ENCODE measurements at regions not wholly inside any gene's neighbourhood (a gene's known extent, or its start where the extent isn't known, plus 50 kb on each side); places are given as distances from the start of the nearest gene placed in this dataset.

DNA sequence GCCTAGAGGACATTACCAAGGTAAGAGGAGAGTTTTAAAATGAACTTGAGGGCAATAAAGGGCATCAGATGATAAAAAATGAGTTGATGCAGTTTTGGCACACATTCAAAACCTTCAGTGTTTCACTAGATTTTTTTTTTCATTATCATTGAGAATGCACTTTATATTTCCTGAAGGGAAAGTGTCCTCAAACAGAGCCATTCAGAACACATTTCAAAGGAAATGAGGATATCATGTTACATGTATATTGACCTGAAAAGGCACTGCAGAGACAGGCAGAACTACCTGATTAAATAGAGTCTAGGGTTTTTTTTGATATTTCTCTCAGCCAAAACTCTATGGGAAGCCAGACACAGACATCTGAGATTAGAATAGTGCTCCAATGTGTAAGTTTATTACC, 454.0 kb downstream of the NEBL start:
- TF ChIP-seq, protein P1, sequence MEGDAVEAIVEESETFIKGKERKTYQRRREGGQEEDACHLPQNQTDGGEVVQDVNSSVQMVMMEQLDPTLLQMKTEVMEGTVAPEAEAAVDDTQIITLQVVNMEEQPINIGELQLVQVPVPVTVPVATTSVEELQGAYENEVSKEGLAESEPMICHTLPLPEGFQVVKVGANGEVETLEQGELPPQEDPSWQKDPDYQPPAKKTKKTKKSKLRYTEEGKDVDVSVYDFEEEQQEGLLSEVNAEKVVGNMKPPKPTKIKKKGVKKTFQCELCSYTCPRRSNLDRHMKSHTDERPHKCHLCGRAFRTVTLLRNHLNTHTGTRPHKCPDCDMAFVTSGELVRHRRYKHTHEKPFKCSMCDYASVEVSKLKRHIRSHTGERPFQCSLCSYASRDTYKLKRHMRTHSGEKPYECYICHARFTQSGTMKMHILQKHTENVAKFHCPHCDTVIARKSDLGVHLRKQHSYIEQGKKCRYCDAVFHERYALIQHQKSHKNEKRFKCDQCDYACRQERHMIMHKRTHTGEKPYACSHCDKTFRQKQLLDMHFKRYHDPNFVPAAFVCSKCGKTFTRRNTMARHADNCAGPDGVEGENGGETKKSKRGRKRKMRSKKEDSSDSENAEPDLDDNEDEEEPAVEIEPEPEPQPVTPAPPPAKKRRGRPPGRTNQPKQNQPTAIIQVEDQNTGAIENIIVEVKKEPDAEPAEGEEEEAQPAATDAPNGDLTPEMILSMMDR (conservative IDR thresholded peaks at IDR 0.05; ENCODE audit: low read length): no peak
- TF ChIP-seq EZH2phosphoT487 (IDR thresholded peaks at IDR 0.05; ENCODE audit: borderline replicate concordance, low read depth, low read length): no peak
- H3K4me3 ChIP-seq (ENCODE audit: low read depth, low read length, poor library complexity, severe bottlenecking): no peak overlapping the region
- no peaks in the 10 kb centered on the region for H3K9me3 ChIP-seq (ENCODE audit: low read length)
- POLR2A ChIA-PET: no interaction called here
- intact Hi-C loops (cut with micrococcal nuclease; ENCODE audit: unreplicated experiment): no loop called here
- BruUV-seq (replicated peaks): no TSS peak
- H3K27ac ChIP-seq (ENCODE audit: low read depth, low read length, poor library complexity, severe bottlenecking): no peak overlapping the region
- H4K20me1 ChIP-seq (ENCODE audit: insufficient read depth, low read length): no peaks in the 10 kb centered on the region
- no peak overlapping the region for H3K4me2 ChIP-seq (ENCODE audit: low read length)
- H3K4me1 ChIP-seq (ENCODE audit: insufficient read depth, low read length, poor library complexity, severe bottlenecking): no peaks in the 10 kb centered on the region
- CTCF ChIA-PET (ENCODE audit: unreplicated experiment): no interaction called here
- no peak for DNase-seq (ENCODE audit: low spot score)
- no peaks in the 10 kb centered on the region for H3K79me2 ChIP-seq (ENCODE audit: insufficient read depth, low read depth, low read length)
- H3K36me3 ChIP-seq (ENCODE audit: insufficient read depth, low read length): no peaks in the 10 kb centered on the region
- no peaks in the 10 kb centered on the region for H3K9me2 ChIP-seq (ENCODE audit: insufficient read depth, low read length)
- no peak overlapping the region for H2AFZ ChIP-seq (ENCODE audit: low read length)

DNA sequence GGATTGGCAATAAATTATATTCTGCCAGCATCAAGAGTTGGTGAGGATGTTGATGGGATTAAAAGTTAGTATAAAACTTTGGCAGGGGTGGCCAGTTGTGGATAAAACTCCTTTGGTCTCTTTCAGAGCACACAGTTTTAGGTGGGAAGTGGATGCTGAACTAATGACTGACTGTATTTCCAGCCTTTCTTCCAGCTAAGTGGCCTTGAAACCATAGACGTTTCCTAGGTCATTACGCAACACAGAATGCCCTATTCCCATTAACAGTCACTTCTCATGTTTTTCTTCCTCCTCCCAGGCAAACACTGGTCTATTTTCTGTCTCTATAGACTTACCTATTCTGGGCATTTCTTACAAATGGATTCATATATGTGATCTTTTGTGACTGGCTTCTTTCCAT, 467.4 kb downstream of the NEBL start:
- H3K36me3 ChIP-seq (ENCODE audit: insufficient read depth, low read length): no peaks in the 10 kb centered on the region
- no peak overlapping the region for H2AFZ ChIP-seq (ENCODE audit: low read length)
- H3K4me2 ChIP-seq (ENCODE audit: low read length): no peak overlapping the region
- H3K9me2 ChIP-seq (ENCODE audit: insufficient read depth, low read length): no peaks in the 10 kb centered on the region
- intact Hi-C loops (cut with micrococcal nuclease; ENCODE audit: unreplicated experiment): no loop called here
- TF ChIP-seq, protein P1 (conservative IDR thresholded peaks at IDR 0.05; ENCODE audit: low read length): no peak
- TF ChIP-seq EZH2phosphoT487 (IDR thresholded peaks at IDR 0.05; ENCODE audit: borderline replicate concordance, low read depth, low read length): no peak
- H3K4me3 ChIP-seq (ENCODE audit: low read depth, low read length, poor library complexity, severe bottlenecking): no peak overlapping the region
- H3K79me2 ChIP-seq (ENCODE audit: insufficient read depth, low read depth, low read length): no peaks in the 10 kb centered on the region
- DNase-seq (ENCODE audit: low spot score): no peak
- no peaks in the 10 kb centered on the region for H3K9me3 ChIP-seq (ENCODE audit: low read length)
- no peaks in the 10 kb centered on the region for H4K20me1 ChIP-seq (ENCODE audit: insufficient read depth, low read length)
- no peak overlapping the region for H3K27ac ChIP-seq (ENCODE audit: low read depth, low read length, poor library complexity, severe bottlenecking)
- H3K4me1 ChIP-seq (ENCODE audit: insufficient read depth, low read length, poor library complexity, severe bottlenecking): no peaks in the 10 kb centered on the region
- CTCF ChIA-PET (ENCODE audit: unreplicated experiment): no interaction called here
- POLR2A ChIA-PET: no interaction called here
- no TSS peak for BruUV-seq (replicated peaks)

DNA sequence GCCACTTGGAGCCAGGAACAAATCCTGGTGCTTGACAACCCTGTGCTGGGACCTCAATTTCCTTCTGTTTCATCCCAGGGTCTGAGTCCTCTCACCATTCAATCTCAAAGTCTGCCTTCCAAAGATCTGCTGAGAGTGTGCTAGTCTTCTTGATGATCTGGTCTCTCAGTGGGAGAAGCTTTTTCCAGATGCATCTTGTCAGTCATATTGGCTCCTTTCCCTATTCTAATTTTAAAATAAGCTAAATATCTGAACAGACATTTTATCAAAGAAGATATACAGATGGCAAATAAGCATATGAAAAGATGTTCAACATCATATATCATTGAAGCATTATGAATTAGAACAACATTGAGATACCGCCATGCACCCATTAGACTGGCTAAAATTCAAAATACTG, 469.3 kb downstream of the NEBL start:
- H2AFZ ChIP-seq (ENCODE audit: low read length): no peak overlapping the region
- H3K9me2 ChIP-seq (ENCODE audit: insufficient read depth, low read length): no peaks in the 10 kb centered on the region
- H3K4me3 ChIP-seq (ENCODE audit: low read depth, low read length, poor library complexity, severe bottlenecking): no peak overlapping the region
- no peaks in the 10 kb centered on the region for H3K79me2 ChIP-seq (ENCODE audit: insufficient read depth, low read depth, low read length)
- no peak overlapping the region for H3K4me2 ChIP-seq (ENCODE audit: low read length)
- H3K27ac ChIP-seq (ENCODE audit: low read depth, low read length, poor library complexity, severe bottlenecking): no peak overlapping the region
- H3K4me1 ChIP-seq (ENCODE audit: insufficient read depth, low read length, poor library complexity, severe bottlenecking): no peaks in the 10 kb centered on the region
- DNase-seq (ENCODE audit: low spot score): no peak
- ChIA-PET POLR2A (no interaction called here), CTCF (ENCODE audit: unreplicated experiment) (no interaction called here)
- intact Hi-C loops (cut with micrococcal nuclease; ENCODE audit: unreplicated experiment): no loop called here
- no peaks in the 10 kb centered on the region for H3K36me3 ChIP-seq (ENCODE audit: insufficient read depth, low read length)
- BruUV-seq (replicated peaks): no TSS peak
- no peaks in the 10 kb centered on the region for H4K20me1 ChIP-seq (ENCODE audit: insufficient read depth, low read length)
- TF ChIP-seq, protein P1 (conservative IDR thresholded peaks at IDR 0.05; ENCODE audit: low read length): no peak
- TF ChIP-seq EZH2phosphoT487 (IDR thresholded peaks at IDR 0.05; ENCODE audit: borderline replicate concordance, low read depth, low read length): no peak
- no peaks in the 10 kb centered on the region for H3K9me3 ChIP-seq (ENCODE audit: low read length)
